GM23338 (cell line): ENCODE measurements at regions not wholly inside any gene's neighbourhood (a gene's known extent, or its start where the extent isn't known, plus 50 kb on each side); places are given as distances from the start of the nearest gene placed in this dataset.

ENCODE experiments used
- ATAC-seq: fragments of 200-7000 bp; cut with Tn5 transposase; 3 replicates; pipeline ENCODE4 v1.9.1; 2020
- DNase-seq: peaks from one replicate; pipeline ENCODE4 v3.0.0-alpha.2; 2015; ENCODE audit warnings: low spot score
- H2AFZ ChIP-seq: fragments of 200-600 bp; sonication (generic); 2 replicates; pipeline ENCODE4 v1.8.0; 2016; ENCODE audit warnings: antibody characterized with exemption, mild to moderate bottlenecking, moderate library complexity
- H3F3A ChIP-seq: fragments of 200-600 bp; sonication (generic); replicated peaks from 2 replicates; pipeline ENCODE4 v1.8.0; 2017; ENCODE audit warnings: antibody characterized with exemption, mixed run types, low read depth
- H3K27ac ChIP-seq: fragments of 200-600 bp; sonication (generic); 2 replicates; pipeline ENCODE4 v1.6.1; 2016; ENCODE audit warnings: low read depth
- H3K27me3 ChIP-seq: fragments of 200-600 bp; sonication (generic); 2 replicates; pipeline ENCODE4 v1.8.0; 2016; ENCODE audit warnings: mild to moderate bottlenecking, mixed run types, moderate library complexity; ENCODE audit not compliant: insufficient read depth
- H3K36me3 ChIP-seq: fragments of 200-600 bp; sonication (generic); 2 replicates; pipeline ENCODE4 v1.8.0; 2016; ENCODE audit warnings: mild to moderate bottlenecking; ENCODE audit not compliant: insufficient read depth
- H3K4me1 ChIP-seq: fragments of 200-600 bp; sonication (generic); 2 replicates; pipeline ENCODE4 v1.8.0; 2016; ENCODE audit warnings: mild to moderate bottlenecking, moderate library complexity; ENCODE audit not compliant: insufficient read depth
- H3K4me2 ChIP-seq: fragments of 200-600 bp; sonication (generic); 2 replicates; pipeline ENCODE4 v1.7.1; 2017; ENCODE audit warnings: mixed run types
- H3K4me3 ChIP-seq: fragments of 200-600 bp; sonication (generic); 2 replicates; pipeline ENCODE4 v1.6.1; 2016; ENCODE audit warnings: mixed run types
- H3K79me2 ChIP-seq: fragments of 200-600 bp; sonication (generic); replicated peaks from 2 replicates; pipeline ENCODE4 v1.8.0; 2017; ENCODE audit warnings: mild to moderate bottlenecking; ENCODE audit not compliant: insufficient read depth
- H3K9me2 ChIP-seq: fragments of 200-600 bp; sonication (generic); 2 replicates; pipeline ENCODE4 v1.8.0; 2017; ENCODE audit not compliant: insufficient read depth
- H4K20me1 ChIP-seq: fragments of 200-600 bp; sonication (generic); replicated peaks from 2 replicates; pipeline ENCODE4 v1.8.0; 2017; ENCODE audit warnings: mild to moderate bottlenecking; ENCODE audit not compliant: insufficient read depth
- H3K27ac Mint-ChIP-seq: 2 replicates; pipeline ENCODE4 v1.8.0; 2020; ENCODE audit warnings: inconsistent platforms, mild to moderate bottlenecking, moderate library complexity, mixed read lengths
- H3K27me3 Mint-ChIP-seq: 3 replicates; pipeline ENCODE4 v1.8.0; 2022; ENCODE audit warnings: low read depth, mild to moderate bottlenecking, moderate library complexity, mixed read lengths, inconsistent platforms; ENCODE audit not compliant: insufficient read depth, poor library complexity
- H3K36me3 Mint-ChIP-seq: 3 replicates; pipeline ENCODE4 v1.8.0; 2021; ENCODE audit warnings: low read depth, mild to moderate bottlenecking, inconsistent platforms, moderate library complexity, mixed read lengths
- H3K4me1 Mint-ChIP-seq: 3 replicates; pipeline ENCODE4 v1.8.0; 2020; ENCODE audit warnings: mild to moderate bottlenecking, inconsistent platforms, mixed read lengths
- H3K4me3 Mint-ChIP-seq: 3 replicates; pipeline ENCODE4 v1.8.0; 2021; ENCODE audit warnings: moderate library complexity, mild to moderate bottlenecking, inconsistent platforms, mixed read lengths
- H3K9me3 Mint-ChIP-seq: 3 replicates; pipeline ENCODE4 v1.8.0; 2020; ENCODE audit warnings: moderate library complexity, mild to moderate bottlenecking, inconsistent platforms, mixed read lengths
- CREB1 ChIP-seq: fragments of 250-450 bp; sonication (Bioruptor Pico); IDR thresholded peaks from 2 replicates; pipeline ENCODE4 v1.5.0; 2020; ENCODE audit warnings: low read depth, mild to moderate bottlenecking, moderate library complexity
- CTCF ChIP-seq, 2 experiments: fragments of 200-600 bp in 1 of 2; sonication (generic) in 1 of 2; conservative IDR thresholded peaks; 2 replicates each; pipeline versions ENCODE4 v1.5.1 to v1.6.1; 2016 to 2017; ENCODE audit warnings: antibody characterized with exemption in 2 of 2, low read depth in 2 of 2, mild to moderate bottlenecking in 2 of 2, moderate library complexity in 1 of 2
- ETS1 ChIP-seq: IDR thresholded peaks from 2 replicates; pipeline ENCODE4 v1.6.1; 2016; ENCODE audit warnings: antibody characterized with exemption
- EZH2 ChIP-seq: fragments of 200-600 bp; sonication (generic); IDR thresholded peaks from one replicate; pipeline ENCODE4 v1.8.0; 2017; ENCODE audit warnings: antibody characterized with exemption, mild to moderate bottlenecking, low read depth; ENCODE audit not compliant: unreplicated experiment
- EZH2phosphoT487 ChIP-seq: fragments of 200-600 bp; sonication (generic); IDR thresholded peaks from one replicate; pipeline ENCODE4 v1.8.1; 2018; ENCODE audit warnings: antibody characterized with exemption; ENCODE audit not compliant: unreplicated experiment
- JUNB ChIP-seq: IDR thresholded peaks from one replicate; pipeline ENCODE4 v1.6.1; 2016; ENCODE audit warnings: antibody characterized with exemption; ENCODE audit not compliant: unreplicated experiment
- NANOG ChIP-seq: IDR thresholded peaks from 2 replicates; pipeline ENCODE4 v1.6.1; 2016; ENCODE audit warnings: antibody characterized with exemption, borderline replicate concordance
- REST ChIP-seq: IDR thresholded peaks from one replicate; pipeline ENCODE4 v1.6.1; 2018; ENCODE audit warnings: antibody characterized with exemption; ENCODE audit not compliant: unreplicated experiment
- STAT1 ChIP-seq: IDR thresholded peaks from one replicate; pipeline ENCODE4 v1.6.1; 2016; ENCODE audit warnings: antibody characterized with exemption; ENCODE audit not compliant: unreplicated experiment
- ZNF331 ChIP-seq: fragments of 250-450 bp; sonication (Bioruptor Pico); IDR thresholded peaks from 2 replicates; pipeline ENCODE4 v1.5.0; 2020; ENCODE audit warnings: low read depth, mild to moderate bottlenecking, moderate library complexity

- TF ChIP-seq ETS1, result no peak
- no peak for TF ChIP-seq REST
- TF ChIP-seq NANOG, result no peak
- TF ChIP-seq EZH2, result no peak
- TF ChIP-seq EZH2phosphoT487, result no peak
- no peak for TF ChIP-seq ZNF331 (CRISPR knock-in tag)
- TF ChIP-seq CREB1, result no peak
Observed at GRCh38 chr5:121152411-121152810, 688.3 kb downstream of the PRR16 start (continued).

GRCh38 chr5:121156565-121156964 lies 692.5 kb downstream of the PRR16 start:
- H3K4me2 ChIP-seq, result 0 out of 2 replicates have a peak overlapping the region, but pooled peaks have one; percentile 15
- no peak overlapping the region for H3K4me3 Mint-ChIP-seq
- no peaks in the 10 kb centered on the region for H3K9me2 ChIP-seq
- H3K36me3 ChIP-seq, result no peaks in the 10 kb centered on the region
- H3K79me2 ChIP-seq, result no peaks in the 10 kb centered on the region
- H2AFZ ChIP-seq, result no peak overlapping the region
- no peaks in the 10 kb centered on the region for H3K27me3 Mint-ChIP-seq
- peaks cover 14% of the 10 kb centered on the region for H3K4me1 Mint-ChIP-seq
- H4K20me1 ChIP-seq, result no peaks in the 10 kb centered on the region
- no peaks in the 10 kb centered on the region for H3F3A ChIP-seq
- H3K4me3 ChIP-seq, result no peak overlapping the region
- H3K27ac ChIP-seq, result peak overlapping the region; percentile 72
- no peaks in the 10 kb centered on the region for H3K27me3 ChIP-seq
- DNase-seq (peak; percentile 41), ATAC-seq (peak; percentile 60)
- H3K9me3 Mint-ChIP-seq, result no peaks in the 10 kb centered on the region; the same call in 2 of the 3 replicates
- TF ChIP-seq STAT1 (no peak), EZH2 (no peak)
- peaks cover 3% of the 10 kb centered on the region; the same call in 1 of the 3 replicates for H3K36me3 Mint-ChIP-seq
- peak overlapping the region; percentile 96 for H3K27ac Mint-ChIP-seq
- peaks cover 17% of the 10 kb centered on the region for H3K4me1 ChIP-seq

GRCh38 chr5:121158451-121158850 lies 693.2 kb upstream of the FTMT start:
- peaks cover 3% of the 10 kb centered on the region; the same call in 1 of the 3 replicates for H3K36me3 Mint-ChIP-seq
- Histone ChIP-seq H3K79me2 (no peaks in the 10 kb centered on the region), H3K4me1 (peaks cover 13% of the 10 kb centered on the region), H3K27me3 (no peaks in the 10 kb centered on the region), H4K20me1 (no peaks in the 10 kb centered on the region), H3K9me2 (no peaks in the 10 kb centered on the region), H2AFZ (no peak overlapping the region), H3K27ac (no peak overlapping the region), H3K36me3 (no peaks in the 10 kb centered on the region), H3K4me3 (no peak overlapping the region), H3K4me2 (no peak overlapping the region), H3F3A (no peaks in the 10 kb centered on the region)
- H3K4me3 Mint-ChIP-seq, result no peak overlapping the region
- no peaks in the 10 kb centered on the region; the same call in 2 of the 3 replicates for H3K9me3 Mint-ChIP-seq
- peaks cover 11% of the 10 kb centered on the region for H3K4me1 Mint-ChIP-seq
- DNase-seq, result no peak
- no peak overlapping the region for H3K27ac Mint-ChIP-seq
- no peak for ATAC-seq
- H3K27me3 Mint-ChIP-seq, result no peaks in the 10 kb centered on the region
- TF ChIP-seq CTCF (conservative IDR thresholded peaks at IDR 0.05; ENCODE audit: low read depth in 2 of 2), result no peak
- no peak for TF ChIP-seq EZH2
- TF ChIP-seq NANOG, result no peak
- TF ChIP-seq ETS1, result no peak
- TF ChIP-seq ZNF331 (CRISPR knock-in tag), result no peak
- no peak for TF ChIP-seq REST
- no peak for TF ChIP-seq JUNB
- TF ChIP-seq STAT1, result no peak
- no peak for TF ChIP-seq CREB1
